Neuronal stem cell (in vitro differentiated cells): ENCODE measurements at regions not wholly inside any gene's neighbourhood (a gene's known extent, or its start where the extent isn't known, plus 50 kb on each side); places are given as distances from the start of the nearest gene placed in this dataset.

ENCODE experiments used
- DNase-seq: peaks from one replicate; pipeline ENCODE4 v3.0.0-alpha.2; 2013; ENCODE audit warnings: low spot score
- H2AFZ ChIP-seq: one replicate; pipeline ENCODE4 v1.6.1; 2013; ENCODE audit warnings: mild to moderate bottlenecking, low read length, inconsistent platforms
- H2AK5ac ChIP-seq: 2 replicates; pipeline ENCODE4 v1.6.1; 2013; ENCODE audit warnings: low read depth, mild to moderate bottlenecking, inconsistent platforms, low read length, moderate library complexity, mixed read lengths
- H2BK120ac ChIP-seq: 2 replicates; pipeline ENCODE4 v1.6.1; 2013; ENCODE audit warnings: low read depth, mild to moderate bottlenecking, inconsistent platforms, low read length, moderate library complexity, mixed read lengths
- H2BK12ac ChIP-seq: one replicate; pipeline ENCODE4 v1.6.1; 2013; ENCODE audit warnings: low read length, inconsistent platforms
- H2BK15ac ChIP-seq: 2 replicates; pipeline ENCODE4 v1.6.1; 2013; ENCODE audit warnings: mild to moderate bottlenecking, low read length, inconsistent platforms, mixed read lengths
- H2BK5ac ChIP-seq: one replicate; pipeline ENCODE4 v1.6.1; 2013; ENCODE audit warnings: inconsistent platforms, mild to moderate bottlenecking, low read length, moderate library complexity
- H3K14ac ChIP-seq: one replicate; pipeline ENCODE4 v1.6.1; 2013; ENCODE audit warnings: low read length, inconsistent platforms
- H3K18ac ChIP-seq: 2 replicates; pipeline ENCODE4 v1.6.1; 2013; ENCODE audit warnings: low read length, inconsistent platforms
- H3K23ac ChIP-seq: 2 replicates; pipeline ENCODE4 v1.6.1; 2013; ENCODE audit warnings: low read depth, mild to moderate bottlenecking, mixed read lengths, low read length, inconsistent platforms; ENCODE audit not compliant: poor library complexity
- H3K27ac ChIP-seq: replicated peaks from 3 replicates; pipeline ENCODE4 v1.5.1; 2013; ENCODE audit warnings: low read length, inconsistent platforms
- H3K27me3 ChIP-seq, 3 experiments: 2 replicates each; pipeline ENCODE4 v1.6.1; 2013; ENCODE audit warnings: low read length in 3 of 3, mild to moderate bottlenecking in 2 of 3, inconsistent platforms in 1 of 3, low read depth in 1 of 3, mixed read lengths in 1 of 3, moderate library complexity in 1 of 3; ENCODE audit not compliant: control insufficient read depth in 3 of 3, insufficient read depth in 3 of 3
- H3K36me3 ChIP-seq, 2 donors: replicated peaks in 1 of 2; 2 replicates each; pipeline ENCODE4 v1.6.1; 2013; ENCODE audit warnings: low read length in 2 of 2; ENCODE audit not compliant: control insufficient read depth in 2 of 2, insufficient read depth in 2 of 2
- H3K4ac ChIP-seq: 2 replicates; pipeline ENCODE4 v1.6.1; 2013; ENCODE audit warnings: inconsistent platforms, mild to moderate bottlenecking, low read length, moderate library complexity
- H3K4me1 ChIP-seq, 2 donors: 1 replicate in 1 of 2; 2 replicates in 1 of 2; pipeline ENCODE4 v1.6.1; 2013; ENCODE audit warnings: low read length in 2 of 2, low read depth in 1 of 2; ENCODE audit not compliant: control insufficient read depth in 2 of 2, insufficient read depth in 1 of 2
- H3K4me2 ChIP-seq: one replicate; pipeline ENCODE4 v1.6.1; 2013; ENCODE audit warnings: mild to moderate bottlenecking, low read length, inconsistent platforms; ENCODE audit not compliant: insufficient read depth, poor library complexity, severe bottlenecking
- H3K4me3 ChIP-seq, 2 donors: 2 replicates each; pipeline ENCODE4 v1.5.1; 2013; ENCODE audit warnings: low read length in 2 of 2, mild to moderate bottlenecking in 2 of 2, inconsistent platforms in 1 of 2, moderate library complexity in 1 of 2
- H3K79me1 ChIP-seq: one replicate; pipeline ENCODE4 v1.6.1; 2013; ENCODE audit warnings: low read depth, mild to moderate bottlenecking, inconsistent platforms, low read length, moderate library complexity
- H3K9ac ChIP-seq: one replicate; pipeline ENCODE4 v1.6.1; 2013; ENCODE audit warnings: mild to moderate bottlenecking, low read depth, low read length, inconsistent platforms; ENCODE audit not compliant: poor library complexity
- H3K9me3 ChIP-seq, 2 donors: replicated peaks in 1 of 2; 2 replicates each; pipeline versions ENCODE3 to v1.6.1; 2013; ENCODE audit warnings: low read length in 2 of 2, mild to moderate bottlenecking in 2 of 2, inconsistent platforms in 1 of 2, low read depth in 1 of 2, mixed read lengths in 1 of 2, moderate library complexity in 1 of 2; ENCODE audit not compliant: control insufficient read depth in 2 of 2, insufficient read depth in 1 of 2
- H4K8ac ChIP-seq: one replicate; pipeline ENCODE4 v1.6.1; 2013; ENCODE audit warnings: low read depth, mild to moderate bottlenecking, inconsistent platforms, low read length, moderate library complexity
- H4K91ac ChIP-seq: one replicate; pipeline ENCODE4 v1.6.1; 2013; ENCODE audit warnings: low read length, low read depth, mild to moderate bottlenecking, inconsistent platforms; ENCODE audit not compliant: poor library complexity
- WGBS, 2 donors: extraction: QIAGEN DNeasy Blood & Tissue Kit; methylation state at CpG; one replicate each; pipeline ENCODE4 v1.1.7; 2013; ENCODE audit warnings: missing lambda C conversion rate in 2 of 2, mixed read lengths in 1 of 2; ENCODE audit not compliant: insufficient read length in 2 of 2, insufficient replicate concordance in 1 of 2; ENCODE audit errors: extremely low coverage in 2 of 2; 5-methylcytosine and 5-hydroxymethylcytosine counted together

GRCh38 chr12:42799966-42800365 is 210.4 kb upstream of the PRICKLE1 start:
- no peak overlapping the region for H2BK120ac ChIP-seq
- H3K27me3 ChIP-seq = no peaks in the 10 kb centered on the region
- H3K4me3 ChIP-seq = no peak overlapping the region
- no peak overlapping the region for H3K9ac ChIP-seq
- H3K4me2 ChIP-seq = no peak overlapping the region
- H3K4me1 ChIP-seq = no peaks in the 10 kb centered on the region
- no peak overlapping the region for H3K27ac ChIP-seq
- no peak overlapping the region for H3K18ac ChIP-seq
- no peak overlapping the region for H2BK15ac ChIP-seq
- H4K8ac ChIP-seq = no peak overlapping the region
- H3K79me1 ChIP-seq = no peaks in the 10 kb centered on the region
- H3K4ac ChIP-seq = no peak overlapping the region
- no peak overlapping the region for H2AK5ac ChIP-seq
- H2AFZ ChIP-seq = no peak overlapping the region
- H3K9me3 ChIP-seq = no peaks in the 10 kb centered on the region
- no peak overlapping the region for H2BK5ac ChIP-seq
- no peak overlapping the region for H4K91ac ChIP-seq
- DNase-seq = no peak
- WGBS, 2 donors = no CpG with 5 or more reads among the region's 1 CpG
- H2BK12ac ChIP-seq = no peak overlapping the region
- no peak overlapping the region for H3K23ac ChIP-seq
- no peaks in the 10 kb centered on the region for H3K36me3 ChIP-seq
- H3K14ac ChIP-seq = no peak overlapping the region

GRCh38 chr12:42798811-42799438 is 209.4 kb upstream of the PRICKLE1 start:
- H3K79me1 ChIP-seq = no peaks in the 10 kb centered on the region
- no peak overlapping the region for H4K91ac ChIP-seq
- no peak overlapping the region for H3K4me3 ChIP-seq
- no peak overlapping the region for H2AFZ ChIP-seq
- H3K14ac ChIP-seq = no peak overlapping the region
- H2BK120ac ChIP-seq = no peak overlapping the region
- no peak overlapping the region for H3K9ac ChIP-seq
- WGBS, 2 donors = no CpG with 5 or more reads among the region's 2 CpGs
- no peak overlapping the region for H3K27ac ChIP-seq
- H3K27me3 ChIP-seq = no peaks in the 10 kb centered on the region
- H2AK5ac ChIP-seq = no peak overlapping the region
- no peak overlapping the region for H3K23ac ChIP-seq
- H2BK15ac ChIP-seq = no peak overlapping the region
- no peak overlapping the region for H3K4ac ChIP-seq
- no peak for DNase-seq
- H3K18ac ChIP-seq = no peak overlapping the region
- no peak overlapping the region for H4K8ac ChIP-seq
- no peak overlapping the region for H2BK12ac ChIP-seq
- no peaks in the 10 kb centered on the region for H3K4me1 ChIP-seq
- H2BK5ac ChIP-seq = no peak overlapping the region
- no peaks in the 10 kb centered on the region for H3K9me3 ChIP-seq
- H3K4me2 ChIP-seq = no peak overlapping the region
- no peaks in the 10 kb centered on the region for H3K36me3 ChIP-seq

GRCh38 chr12:42794806-42795205 is 205.3 kb upstream of the PRICKLE1 start:
- no CpG with 5 or more reads among the region's 2 CpGs for WGBS, 2 donors
- no peak overlapping the region for H3K14ac ChIP-seq
- no peaks in the 10 kb centered on the region for H3K36me3 ChIP-seq
- H3K4me2 ChIP-seq = no peak overlapping the region
- no peak overlapping the region for H3K23ac ChIP-seq
- no peak overlapping the region for H2AK5ac ChIP-seq
- H3K79me1 ChIP-seq = no peaks in the 10 kb centered on the region
- no peak overlapping the region for H2BK12ac ChIP-seq
- H3K4me1 ChIP-seq = peaks cover 8 to 14% of the 10 kb centered on the region in 2 donors
- H3K4me3 ChIP-seq = no peak overlapping the region
- no peak overlapping the region for H3K27ac ChIP-seq
- H2BK15ac ChIP-seq = no peak overlapping the region
- no peak overlapping the region for H2AFZ ChIP-seq
- H3K4ac ChIP-seq = no peak overlapping the region
- no peaks in the 10 kb centered on the region for H3K27me3 ChIP-seq
- H2BK5ac ChIP-seq = no peak overlapping the region
- DNase-seq = no peak
- no peak overlapping the region for H3K18ac ChIP-seq
- H3K9me3 ChIP-seq = no peaks in the 10 kb centered on the region
- H4K8ac ChIP-seq = no peak overlapping the region
- H3K9ac ChIP-seq = no peak overlapping the region
- H4K91ac ChIP-seq = no peak overlapping the region
- no peak overlapping the region for H2BK120ac ChIP-seq

GRCh38 chr12:42793166-42793565 is 203.6 kb upstream of the PRICKLE1 start:
- no peak overlapping the region for H3K4me2 ChIP-seq
- H2AK5ac ChIP-seq = no peak overlapping the region
- no peaks in the 10 kb centered on the region for H3K79me1 ChIP-seq
- H4K91ac ChIP-seq = no peak overlapping the region
- no peak overlapping the region for H2BK120ac ChIP-seq
- H3K27me3 ChIP-seq = no peaks in the 10 kb centered on the region
- H2BK12ac ChIP-seq = no peak overlapping the region
- H3K18ac ChIP-seq = no peak overlapping the region
- H2BK5ac ChIP-seq = no peak overlapping the region
- no peak overlapping the region for H4K8ac ChIP-seq
- no peak overlapping the region for H3K4me3 ChIP-seq
- WGBS, 2 donors = no CpG with 5 or more reads among the region's 1 CpG
- H3K4me1 ChIP-seq = peaks cover 8 to 20% of the 10 kb centered on the region in 2 donors
- H3K23ac ChIP-seq = no peak overlapping the region
- no peak for DNase-seq
- no peak overlapping the region for H3K14ac ChIP-seq
- no peak overlapping the region for H2BK15ac ChIP-seq
- H3K27ac ChIP-seq = no peak overlapping the region
- no peak overlapping the region for H3K4ac ChIP-seq
- no peak overlapping the region for H2AFZ ChIP-seq
- no peak overlapping the region for H3K9ac ChIP-seq
- no peaks in the 10 kb centered on the region for H3K9me3 ChIP-seq
- no peaks in the 10 kb centered on the region for H3K36me3 ChIP-seq
